Activated T-helper 2 cell treated with anti-CD3 and anti-CD28 coated beads, Interferon-gamma antibody, Interleukin-2, Interleukin-4, amounts not matched to agents 10 μg/mL and 5 μg/mL and 100 μg/mL, durations not matched to agents 14 hours and 24 hours and 36 hours (primary cell): ENCODE measurements at regions not wholly inside any gene's neighbourhood (a gene's known extent, or its start where the extent isn't known, plus 50 kb on each side); places are given as distances from the start of the nearest gene placed in this dataset.
A peak's percentile ranks its signal among the peaks of the same experiment; 100 is the strongest.
"Not testable (repeated sequence)": the region's sequence is repeated elsewhere in the genome, so short reads cannot be mapped to it uniquely, and the experiment has no call there.

Experiments
- DNase-seq: peaks from one replicate; pipeline ENCODE4 v3.0.0; 2021; ENCODE audit warnings: low spot score
- H3K27ac Mint-ChIP-seq: one replicate; pipeline ENCODE4 v1.8.0; 2021; ENCODE audit warnings: mixed read lengths
- H3K27me3 Mint-ChIP-seq: one replicate; pipeline ENCODE4 v1.8.0; 2021; ENCODE audit warnings: low read depth, mixed read lengths
- H3K36me3 Mint-ChIP-seq: one replicate; pipeline ENCODE4 v1.8.0; 2021; ENCODE audit warnings: low read depth, mixed read lengths
- H3K4me1 Mint-ChIP-seq: one replicate; pipeline ENCODE4 v1.8.0; 2021; ENCODE audit warnings: low read depth, mixed read lengths
- H3K4me3 Mint-ChIP-seq: one replicate; pipeline ENCODE4 v1.8.0; 2021; ENCODE audit warnings: low read depth, mild to moderate bottlenecking, moderate library complexity, mixed read lengths
- H3K9me3 Mint-ChIP-seq: one replicate; pipeline ENCODE4 v1.8.0; 2021; ENCODE audit warnings: mixed read lengths
- intact Hi-C: fragments of 100-400 bp; cut with micrococcal nuclease; formaldehyde crosslinking; loops from one replicate; pipeline ENCODE4 v1.15.1; 2023

DNA sequence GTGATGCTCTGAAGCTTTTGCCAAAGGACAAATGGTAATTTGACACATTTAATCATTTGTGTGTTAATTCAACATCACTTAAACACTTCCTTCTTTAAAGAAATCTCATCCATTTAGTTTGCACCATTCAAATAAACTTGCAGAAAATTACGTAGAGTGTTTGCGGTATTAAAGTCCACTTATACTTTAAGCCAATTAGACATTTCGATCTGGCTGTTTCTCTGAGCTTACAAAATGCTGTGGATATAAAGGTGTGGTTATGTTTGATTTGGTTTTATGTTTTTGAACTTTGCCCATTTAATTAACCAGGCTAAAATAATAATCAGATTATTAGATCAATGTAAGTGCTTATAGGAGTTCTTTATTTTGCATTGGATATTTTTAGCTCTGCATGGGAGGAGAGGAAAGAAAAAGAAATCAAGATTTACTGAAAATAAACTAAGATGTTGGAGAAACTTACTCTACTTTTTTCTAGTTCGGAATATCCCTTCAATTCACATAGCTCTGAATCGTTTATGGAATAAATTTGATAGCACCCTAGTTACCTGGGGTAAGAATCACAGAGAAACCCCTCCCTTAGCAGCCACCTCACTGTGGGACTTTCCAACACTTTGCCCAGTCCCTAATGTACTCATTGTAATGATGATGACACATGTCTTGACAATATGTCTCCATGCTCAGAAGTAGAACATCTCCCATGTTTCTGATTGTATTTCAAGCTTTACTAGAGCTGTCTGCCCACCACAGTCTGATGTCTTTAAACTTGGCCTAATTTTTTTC is 268.0 kb downstream of the BTG1 start:
- H3K27me3 Mint-ChIP-seq, result no peaks in the 10 kb centered on the region
- peak overlapping the region; percentile 94 for H3K27ac Mint-ChIP-seq
- DNase-seq, result no peak
- H3K36me3 Mint-ChIP-seq, result peaks cover 7% of the 10 kb centered on the region
- H3K4me3 Mint-ChIP-seq, result peak overlapping the region; percentile 41
- H3K4me1 Mint-ChIP-seq, result peaks cover 50% of the 10 kb centered on the region
- peaks cover 8% of the 10 kb centered on the region for H3K9me3 Mint-ChIP-seq
- intact Hi-C loops, result loop anchor here (1.0 to 5.0 kb wide), 10 partner anchors 25 to 1050 kb away; partner anchors contain the start of genes BTG1 and EEA1

DNA sequence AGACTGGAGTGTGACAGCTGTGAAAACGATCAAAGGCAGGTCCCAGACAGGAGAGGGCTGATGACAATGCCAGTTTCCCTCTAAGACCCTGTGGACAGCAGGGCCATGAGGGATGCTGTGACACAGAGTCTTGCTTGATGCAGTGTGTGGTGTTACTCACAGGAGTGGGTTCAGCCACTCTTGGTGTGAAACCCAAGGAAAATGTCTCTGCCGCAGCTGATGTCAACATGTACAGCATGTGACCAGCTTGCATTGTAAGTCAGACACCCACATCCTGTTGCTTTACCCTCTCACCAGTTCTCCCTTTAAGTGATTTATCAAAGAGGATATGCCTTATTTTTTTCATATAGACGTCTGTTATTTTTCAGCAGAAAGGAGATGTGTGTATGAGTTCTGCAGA is 268.6 kb downstream of the BTG1 start:
- Mint-ChIP-seq H3K4me1 (peaks cover 48% of the 10 kb centered on the region), H3K27ac (peak overlapping the region; percentile 94), H3K27me3 (no peaks in the 10 kb centered on the region), H3K4me3 (peak overlapping the region; percentile 54), H3K36me3 (peaks cover 7% of the 10 kb centered on the region), H3K9me3 (peaks cover 8% of the 10 kb centered on the region)
- DNase-seq, result peak; percentile 75
- intact Hi-C loops, result loop anchor here (1.0 to 5.0 kb wide), 10 partner anchors 25 to 1050 kb away; partner anchors contain the start of genes BTG1 and EEA1

DNA sequence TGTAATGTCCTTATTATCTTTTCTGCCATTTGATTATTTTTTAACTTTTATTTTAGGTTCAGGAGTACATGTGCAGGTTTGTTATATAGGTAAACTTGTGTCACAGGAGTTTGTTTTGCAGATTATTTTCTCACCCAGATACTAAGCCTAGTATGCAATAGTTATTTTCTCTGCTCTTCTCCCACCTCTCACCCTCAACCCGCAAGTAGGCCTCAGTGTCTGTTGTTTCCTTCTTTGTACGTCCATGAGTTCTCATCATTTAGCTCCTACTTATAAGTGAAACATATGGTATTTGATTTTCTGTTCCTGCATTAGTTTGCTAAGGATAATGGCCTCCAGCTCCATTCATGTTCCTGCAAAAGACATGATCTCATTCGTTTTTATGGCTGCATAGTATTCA is 270.0 kb downstream of the BTG1 start:
- H3K9me3 Mint-ChIP-seq, result peaks cover 13% of the 10 kb centered on the region
- not testable (repeated sequence) for H3K4me3 Mint-ChIP-seq, DNase-seq

DNA sequence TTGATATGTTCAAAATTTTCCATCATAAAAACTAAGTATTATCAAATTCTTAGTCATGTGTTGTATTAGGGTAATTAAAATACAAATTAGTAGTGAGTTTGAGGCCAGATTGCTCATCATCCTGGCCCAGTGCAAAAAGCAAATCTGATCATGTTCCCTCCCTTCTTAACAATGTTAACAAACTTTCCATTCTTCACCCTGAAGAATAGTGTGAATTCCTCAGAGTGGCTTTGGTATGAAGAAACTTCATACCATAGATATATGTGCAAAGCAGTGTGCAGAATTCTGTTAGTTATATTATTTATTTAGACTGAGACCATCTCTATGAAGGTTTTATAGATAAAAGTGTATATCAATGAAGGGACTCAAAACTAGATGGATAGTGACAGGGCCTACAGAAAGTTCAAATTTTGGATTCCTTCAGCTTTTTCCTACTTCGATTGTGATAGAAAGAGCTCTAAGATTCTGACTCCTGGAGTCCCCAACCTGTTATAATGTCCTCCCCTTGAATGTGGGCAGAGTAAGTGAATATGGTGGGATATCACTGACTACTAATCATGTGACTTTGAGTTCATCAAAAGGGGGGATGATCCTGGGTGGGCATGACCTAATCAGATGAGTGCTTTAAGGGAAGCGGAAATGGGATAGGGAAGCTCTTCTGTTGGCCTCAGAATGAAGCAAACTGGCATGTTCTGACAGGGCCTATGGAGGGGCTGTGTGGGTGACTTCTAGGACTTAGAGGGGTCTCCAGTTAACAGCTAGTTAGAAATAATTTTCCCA is 271.4 kb downstream of the BTG1 start:
- intact Hi-C loops, result no loop called here
- Mint-ChIP-seq H3K27ac (no peak overlapping the region), H3K4me3 (no peak overlapping the region), H3K4me1 (peaks cover 50% of the 10 kb centered on the region), H3K9me3 (peaks cover 13% of the 10 kb centered on the region), H3K27me3 (no peaks in the 10 kb centered on the region), H3K36me3 (peaks cover 7% of the 10 kb centered on the region)
- DNase-seq, result no peak

More for the DNA sequence above, 270.0 kb downstream of the BTG1 start:
- H3K36me3 Mint-ChIP-seq, H3K27me3 Mint-ChIP-seq, H3K27ac Mint-ChIP-seq: not testable (repeated sequence)
- intact Hi-C loops, result loop anchor here (2.0 to 5.0 kb wide), 7 partner anchors 97 to 1052 kb away; partner anchors contain the start of gene EEA1
- peaks cover 57% of the 10 kb centered on the region for H3K4me1 Mint-ChIP-seq

DNA sequence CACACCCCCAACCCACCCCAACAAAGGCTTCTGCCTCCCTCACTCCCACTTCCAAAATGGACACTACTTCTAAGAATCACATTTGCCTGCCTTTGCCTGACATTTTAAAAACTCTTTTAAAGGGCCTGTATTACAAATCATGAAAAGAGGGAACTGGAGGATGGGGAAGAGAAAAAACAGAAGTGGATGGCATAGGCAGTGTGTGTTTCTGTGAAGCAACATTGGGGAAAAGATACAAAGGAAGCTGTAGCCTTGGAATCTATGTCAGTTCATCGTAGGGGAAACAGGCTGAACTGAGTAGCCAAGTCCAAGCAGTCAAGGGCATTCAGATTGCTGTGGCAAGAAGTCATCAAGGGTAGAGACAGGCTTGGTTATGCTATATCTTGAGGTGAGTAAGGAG is 273.9 kb downstream of the BTG1 start:
- peaks cover 3% of the 10 kb centered on the region for H3K36me3 Mint-ChIP-seq
- peaks cover 35% of the 10 kb centered on the region for H3K4me1 Mint-ChIP-seq
- H3K4me3 Mint-ChIP-seq, result no peak overlapping the region
- intact Hi-C loops, result no loop called here
- peak overlapping the region; percentile 17 for H3K27ac Mint-ChIP-seq
- H3K9me3 Mint-ChIP-seq, result peaks cover 8% of the 10 kb centered on the region
- no peak for DNase-seq
- H3K27me3 Mint-ChIP-seq, result no peaks in the 10 kb centered on the region

DNA sequence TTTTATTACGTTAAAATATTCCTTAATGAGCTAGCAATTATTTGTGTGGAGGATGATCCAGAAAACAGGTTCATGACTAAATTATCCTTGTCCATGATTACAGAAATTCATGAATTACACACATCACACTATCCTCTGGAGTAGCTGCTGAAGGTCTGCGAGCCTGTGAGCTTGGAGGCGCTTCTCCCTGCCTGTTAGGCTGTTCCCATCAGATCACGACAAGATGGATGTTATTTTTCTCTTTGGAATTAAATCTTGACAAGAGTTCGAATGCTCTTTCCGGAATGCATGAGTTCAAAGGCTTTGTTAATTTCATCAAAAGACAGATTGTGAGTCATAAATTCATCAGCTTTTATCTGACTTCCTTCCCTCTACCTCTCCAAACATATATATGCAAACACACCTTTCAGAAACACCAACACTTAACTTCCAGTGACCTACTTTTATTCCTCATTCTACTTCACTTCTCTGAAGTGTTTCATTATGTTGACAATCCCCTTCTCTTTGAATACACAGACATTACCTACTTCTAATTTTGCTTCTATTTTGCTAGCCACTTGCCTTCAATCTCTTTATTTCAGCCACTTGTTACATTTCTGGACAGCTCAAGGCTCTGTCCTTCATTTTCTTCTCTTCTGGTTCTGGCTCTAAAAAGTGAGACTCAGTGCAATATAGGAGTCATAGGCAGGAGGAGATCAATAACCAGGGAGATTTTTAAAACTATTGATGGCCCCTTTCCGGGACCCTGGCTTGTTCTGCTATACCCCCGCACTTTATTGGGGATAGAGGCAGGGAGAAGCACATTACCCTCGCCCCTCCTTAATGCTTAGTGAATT is 274.6 kb downstream of the BTG1 start:
- peaks cover 28% of the 10 kb centered on the region for H3K4me1 Mint-ChIP-seq
- peak overlapping the region; percentile 51 for H3K27ac Mint-ChIP-seq
- no peak overlapping the region for H3K4me3 Mint-ChIP-seq
- H3K9me3 Mint-ChIP-seq, result peaks cover 8% of the 10 kb centered on the region
- no peaks in the 10 kb centered on the region for H3K36me3 Mint-ChIP-seq
- no peak for DNase-seq
- no peaks in the 10 kb centered on the region for H3K27me3 Mint-ChIP-seq
- intact Hi-C loops, result no loop called here

DNA sequence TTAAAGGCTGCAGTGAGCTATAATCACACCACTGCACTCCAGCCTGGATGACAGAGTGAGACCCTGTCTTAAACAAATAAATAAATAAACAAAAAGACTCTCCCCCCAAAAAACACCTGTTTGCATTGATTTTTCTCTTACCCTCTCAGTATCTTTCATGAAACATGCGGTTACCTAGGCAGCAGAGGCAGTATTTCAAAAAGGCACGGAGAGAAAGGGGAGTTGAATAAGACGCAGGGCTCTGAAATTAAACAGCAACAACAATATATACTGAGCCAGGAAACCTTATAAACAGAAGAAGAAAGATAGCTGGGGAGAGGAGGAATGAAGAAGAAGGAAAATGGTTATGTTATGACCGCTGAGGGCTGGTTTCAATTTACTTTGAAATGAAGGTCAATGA is 277.6 kb downstream of the BTG1 start:
- DNase-seq, result no peak
- no peaks in the 10 kb centered on the region for H3K27me3 Mint-ChIP-seq
- no peak overlapping the region for H3K4me3 Mint-ChIP-seq
- intact Hi-C loops, result no loop called here
- peaks cover 5% of the 10 kb centered on the region for H3K9me3 Mint-ChIP-seq
- no peak overlapping the region for H3K27ac Mint-ChIP-seq
- H3K4me1 Mint-ChIP-seq, result peaks cover 17% of the 10 kb centered on the region
- H3K36me3 Mint-ChIP-seq, result no peaks in the 10 kb centered on the region

DNA sequence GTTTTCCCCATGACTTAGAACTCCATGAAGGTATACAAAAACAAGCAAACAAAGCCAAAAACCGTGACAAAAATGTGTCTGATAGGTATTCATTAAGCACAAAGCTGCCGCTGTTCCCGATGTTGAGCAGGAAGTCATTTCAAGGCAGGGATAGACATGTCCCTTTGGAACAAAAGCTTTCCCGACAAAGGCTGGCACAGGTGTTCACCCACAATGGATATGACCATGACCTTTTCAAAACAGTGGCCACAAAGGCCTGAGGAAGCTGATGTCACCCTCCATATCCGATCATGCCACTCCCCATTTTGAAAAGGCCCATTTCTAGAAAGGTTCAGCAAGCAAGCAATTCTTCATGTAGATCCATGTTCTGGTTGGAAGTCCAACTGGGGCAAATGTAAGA is 279.1 kb downstream of the BTG1 start:
- Mint-ChIP-seq H3K4me1 (peaks cover 17% of the 10 kb centered on the region), H3K9me3 (peaks cover 5% of the 10 kb centered on the region), H3K4me3 (no peak overlapping the region), H3K27me3 (no peaks in the 10 kb centered on the region), H3K27ac (no peak overlapping the region), H3K36me3 (no peaks in the 10 kb centered on the region)
- intact Hi-C loops, result no loop called here
- no peak for DNase-seq

DNA sequence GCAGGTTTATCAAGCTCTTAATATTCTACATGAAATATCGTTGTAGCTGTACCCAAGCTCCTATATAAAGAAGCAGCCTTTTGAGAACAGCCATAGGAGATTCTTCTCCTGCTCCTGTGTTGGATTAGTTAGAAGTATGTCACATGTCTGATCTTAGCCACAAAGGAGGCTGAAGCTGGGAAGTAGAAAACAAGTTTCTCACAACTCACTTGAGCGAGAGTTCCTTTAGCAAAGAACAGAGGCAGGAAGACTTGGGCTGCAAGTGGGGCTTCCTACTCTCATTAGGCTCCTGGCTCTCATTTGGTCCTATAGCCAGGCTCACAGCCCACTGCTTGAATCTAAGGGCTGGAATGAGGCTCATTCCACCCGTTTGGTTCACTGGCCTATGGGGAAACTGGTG is 281.9 kb downstream of the BTG1 start:
- no peak overlapping the region for H3K4me3 Mint-ChIP-seq
- H3K27me3 Mint-ChIP-seq, result no peaks in the 10 kb centered on the region
- peaks cover 7% of the 10 kb centered on the region for H3K4me1 Mint-ChIP-seq
- no peaks in the 10 kb centered on the region for H3K9me3 Mint-ChIP-seq
- no peak for DNase-seq
- H3K27ac Mint-ChIP-seq, result no peak overlapping the region
- intact Hi-C loops, result no loop called here
- H3K36me3 Mint-ChIP-seq, result peaks cover 2% of the 10 kb centered on the region

DNA sequence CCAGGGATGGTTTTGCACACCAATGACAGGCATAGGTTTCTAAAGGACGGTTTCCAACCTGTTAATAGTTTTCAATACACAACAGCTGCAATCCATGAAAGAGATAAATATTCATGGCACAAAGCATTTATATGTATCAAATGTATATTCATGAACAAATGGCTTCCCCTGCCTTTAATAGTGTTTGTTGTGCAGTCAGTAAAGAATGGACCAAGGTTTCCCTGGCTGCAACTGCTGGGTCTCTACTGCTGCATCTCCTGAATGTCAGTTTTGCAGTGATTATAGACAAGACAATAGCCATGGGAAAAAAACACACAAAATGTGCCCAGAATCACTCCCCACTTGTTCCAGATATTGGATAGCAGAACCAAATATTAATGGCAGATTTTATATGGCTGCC is 284.1 kb downstream of the BTG1 start:
- intact Hi-C loops, result no loop called here
- peaks cover 2% of the 10 kb centered on the region for H3K36me3 Mint-ChIP-seq
- no peak overlapping the region for H3K27ac Mint-ChIP-seq
- DNase-seq, result no peak
- no peaks in the 10 kb centered on the region for H3K9me3 Mint-ChIP-seq
- H3K4me1 Mint-ChIP-seq, result peaks cover 7% of the 10 kb centered on the region
- H3K4me3 Mint-ChIP-seq, result no peak overlapping the region
- no peaks in the 10 kb centered on the region for H3K27me3 Mint-ChIP-seq

DNA sequence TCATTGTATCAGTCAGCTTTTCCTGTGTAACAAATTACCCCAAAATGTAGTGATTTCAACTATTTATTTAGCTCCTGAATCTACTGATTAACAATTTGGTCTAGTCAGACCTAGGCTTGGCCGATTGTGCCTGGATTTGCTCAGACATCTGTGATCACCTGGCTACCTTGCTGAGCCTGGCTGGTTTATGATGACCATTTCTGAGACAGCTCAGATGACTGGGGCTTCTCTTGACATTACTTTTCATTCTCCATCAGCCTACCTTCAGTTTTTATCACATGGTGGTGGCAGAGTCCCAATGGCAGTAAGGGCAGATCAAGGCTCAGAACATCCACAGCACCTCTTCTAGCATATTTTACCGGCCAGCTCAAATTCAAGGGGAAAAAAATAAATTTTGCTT is 286.3 kb downstream of the BTG1 start:
- intact Hi-C loops, result no loop called here
- no peak overlapping the region for H3K4me3 Mint-ChIP-seq
- peaks cover 9% of the 10 kb centered on the region for H3K4me1 Mint-ChIP-seq
- H3K9me3 Mint-ChIP-seq, result no peaks in the 10 kb centered on the region
- peaks cover 2% of the 10 kb centered on the region for H3K36me3 Mint-ChIP-seq
- no peak overlapping the region for H3K27ac Mint-ChIP-seq
- H3K27me3 Mint-ChIP-seq, result no peaks in the 10 kb centered on the region
- DNase-seq, result no peak

DNA sequence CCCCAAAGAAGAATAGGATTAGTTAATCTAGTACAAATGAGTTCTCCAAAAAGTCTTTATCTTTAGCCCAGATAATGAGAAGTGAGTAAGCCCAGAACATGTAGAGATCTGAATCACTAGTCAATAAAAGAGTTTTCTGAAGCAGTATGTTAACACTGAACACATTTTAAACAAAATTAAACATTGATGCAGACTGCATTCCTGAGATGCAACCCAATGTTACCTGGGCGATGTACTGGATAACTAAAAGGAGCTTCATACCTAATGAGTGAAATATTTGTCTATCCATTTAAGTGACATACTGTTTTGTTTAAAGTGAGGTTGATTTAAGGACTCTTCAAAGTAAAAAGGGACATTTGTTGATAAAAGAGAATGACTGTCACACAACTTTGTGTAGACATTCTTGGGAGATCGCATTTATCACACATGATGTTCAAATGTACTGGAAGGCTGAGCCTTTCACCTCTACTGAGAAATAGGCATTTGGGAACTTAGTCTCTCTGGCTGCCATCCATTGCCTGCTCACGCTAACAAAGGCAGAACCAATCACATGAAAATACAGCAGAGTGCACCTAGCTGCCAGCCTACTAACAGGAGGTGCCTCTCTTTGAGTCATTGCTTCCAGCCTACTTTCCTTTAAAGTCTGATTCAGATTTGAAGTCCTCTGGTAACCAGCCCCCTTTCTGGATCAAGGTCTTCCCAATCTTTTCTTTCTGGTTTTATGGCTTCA is 287.7 kb downstream of the BTG1 start:
- H3K36me3 Mint-ChIP-seq, result peaks cover 2% of the 10 kb centered on the region
- no peaks in the 10 kb centered on the region for H3K9me3 Mint-ChIP-seq
- no peak overlapping the region for H3K27ac Mint-ChIP-seq
- intact Hi-C loops, result no loop called here
- DNase-seq, result no peak
- peaks cover 2% of the 10 kb centered on the region for H3K27me3 Mint-ChIP-seq
- H3K4me3 Mint-ChIP-seq, result no peak overlapping the region
- H3K4me1 Mint-ChIP-seq, result peaks cover 9% of the 10 kb centered on the region
